B cell (primary cell): ENCODE measurements at regions not wholly inside any gene's neighbourhood (a gene's known extent, or its start where the extent isn't known, plus 50 kb on each side); places are given as distances from the start of the nearest gene placed in this dataset.
"Not testable (repeated sequence)": the region's sequence is repeated elsewhere in the genome, so short reads cannot be mapped to it uniquely, and the experiment has no call there.

ENCODE experiments used
- ATAC-seq: fragments of 200-7000 bp; cut with Tn5 transposase; one replicate; pipeline ENCODE4 v1.10.0; 2021; ENCODE audit warnings: low read depth, mild to moderate bottlenecking, moderate number of reproducible peaks, moderate library complexity
- CTCF ChIA-PET: fragments of 350-600 bp; sonication (Branson Sonifier 250); formaldehyde crosslinking; loops from one replicate; lab custom pipeline; 2021; ENCODE audit warnings: antibody characterized with exemption, inconsistent platforms; lab: Charles Lee
- POLR2A ChIA-PET: fragments of 350-600 bp; sonication (Branson Sonifier 250); formaldehyde crosslinking; loops from one replicate; lab custom pipeline; 2021; ENCODE audit warnings: antibody characterized with exemption; lab: Charles Lee
- DNase-seq: peaks from one replicate; pipeline ENCODE4 v3.0.0; 2013
- H2AFZ ChIP-seq: 2 replicates; pipeline ENCODE4 v1.6.1; 2012; ENCODE audit warnings: mild to moderate bottlenecking, low read depth, low read length; ENCODE audit not compliant: insufficient read depth, poor library complexity, severe bottlenecking
- H3K27ac ChIP-seq, 2 donors: 1 replicate in 1 of 2; 2 replicates in 1 of 2; pipeline ENCODE4 v1.5.1; 2012 to 2013; ENCODE audit warnings: low read length in 2 of 2, mild to moderate bottlenecking in 2 of 2, moderate library complexity in 1 of 2
- H3K27me3 ChIP-seq, 4 experiments: fragments of 200-600 bp in 1 of 4; sonication (generic) in 1 of 4; replicated peaks in 1 of 4; 1 replicate in 2 of 4; 2 replicates in 2 of 4; pipeline versions ENCODE4 v1.6.1 to v1.7.0; 2013 to 2016; ENCODE audit warnings: low read length in 3 of 4, mild to moderate bottlenecking in 2 of 4, mixed read lengths in 1 of 4, moderate library complexity in 1 of 4; ENCODE audit not compliant: insufficient read depth in 4 of 4, control insufficient read depth in 3 of 4; ENCODE audit errors: control extremely low read depth in 1 of 4
- H3K36me3 ChIP-seq, 2 experiments: replicated peaks in 1 of 2; 1 replicate in 1 of 2; 2 replicates in 1 of 2; pipeline versions ENCODE4 v1.6.1 to v1.7.1; 2013; ENCODE audit warnings: low read length in 1 of 2; ENCODE audit not compliant: insufficient read depth in 2 of 2, control insufficient read depth in 1 of 2; ENCODE audit errors: control extremely low read depth in 1 of 2, extremely low read depth in 1 of 2
- H3K4me1 ChIP-seq, 2 donors: fragments of 200-600 bp in 1 of 2; sonication (generic) in 1 of 2; 1 replicate in 1 of 2; 2 replicates in 1 of 2; pipeline versions ENCODE4 v1.5.1 to v1.6.1; 2013 to 2017; ENCODE audit warnings: low read length in 2 of 2; ENCODE audit not compliant: control insufficient read depth in 2 of 2, insufficient read depth in 2 of 2
- H3K4me2 ChIP-seq: replicated peaks from 2 replicates; pipeline ENCODE3; 2012; ENCODE audit warnings: mild to moderate bottlenecking, low read depth, low read length; ENCODE audit not compliant: poor library complexity, severe bottlenecking
- H3K4me3 ChIP-seq, 5 experiments: fragments of 200-600 bp in 1 of 5; sonication (generic) in 1 of 5; 1 replicate in 3 of 5; 2 replicates in 2 of 5; pipeline versions ENCODE4 v1.5.1 to v1.7.0; 2011 to 2016; ENCODE audit warnings: low read length in 4 of 5, mild to moderate bottlenecking in 4 of 5, low read depth in 2 of 5, control low read depth in 1 of 5, moderate library complexity in 1 of 5; ENCODE audit not compliant: insufficient read depth in 1 of 5; ENCODE audit errors: control extremely low read depth in 1 of 5, extremely low read depth in 1 of 5
- H3K79me2 ChIP-seq: fragments of 200-600 bp; sonication (generic); one replicate; pipeline ENCODE4 v1.6.0; 2016; ENCODE audit warnings: low read length; ENCODE audit not compliant: control insufficient read depth, insufficient read depth
- H3K9ac ChIP-seq: fragments of 200-600 bp; sonication (generic); 2 replicates; pipeline ENCODE4 v1.6.1; 2017; ENCODE audit warnings: mild to moderate bottlenecking, low read length, moderate library complexity
- H3K9me3 ChIP-seq, 3 donors: one replicate each; pipeline versions ENCODE4 v1.6.1 to v1.7.1; 2013; ENCODE audit warnings: low read length in 2 of 3; ENCODE audit not compliant: control insufficient read depth in 2 of 3, insufficient read depth in 1 of 3; ENCODE audit errors: control extremely low read depth in 1 of 3
- H4K20me1 ChIP-seq: 2 replicates; pipeline ENCODE4 v1.6.0; 2012; ENCODE audit warnings: mild to moderate bottlenecking, low read length; ENCODE audit not compliant: insufficient read depth, control insufficient read depth, poor library complexity, severe bottlenecking
- H3K27ac Mint-ChIP-seq: one replicate; pipeline ENCODE4 v1.8.0; 2021; ENCODE audit warnings: mixed read lengths
- H3K27me3 Mint-ChIP-seq: one replicate; pipeline ENCODE4 v1.8.0; 2021; ENCODE audit warnings: mixed read lengths
- H3K4me1 Mint-ChIP-seq: one replicate; pipeline ENCODE4 v1.8.0; 2021; ENCODE audit warnings: mixed read lengths
- H3K4me3 Mint-ChIP-seq: one replicate; pipeline ENCODE4 v1.8.0; 2021; ENCODE audit warnings: mixed read lengths
- H3K9me3 Mint-ChIP-seq: one replicate; pipeline ENCODE4 v1.8.0; 2022; ENCODE audit warnings: mixed read lengths; ENCODE audit not compliant: insufficient read depth
- EZH2 ChIP-seq: IDR thresholded peaks from 2 replicates; pipeline ENCODE4 v1.6.1; 2012; ENCODE audit warnings: borderline replicate concordance, low read depth, mild to moderate bottlenecking, moderate library complexity, low read length; ENCODE audit not compliant: insufficient read depth, poor library complexity, severe bottlenecking
- WGBS: methylation state at CpG from one replicate; pipeline ENCODE4 v1.1.5; 2013; ENCODE audit warnings: missing lambda C conversion rate; ENCODE audit not compliant: insufficient coverage; 5-methylcytosine and 5-hydroxymethylcytosine counted together
- intact Hi-C: fragments of 100-400 bp; cut with micrococcal nuclease; formaldehyde crosslinking; loops from one replicate; pipeline ENCODE4 v1.10.0; 2022
- TF ChIP-seq, protein P1 (sequence below): fragments of 200-600 bp; IDR thresholded peaks from one replicate; pipeline ENCODE4 v1.8.0; 2022; ENCODE audit warnings: antibody characterized with exemption, mild to moderate bottlenecking

DNA sequence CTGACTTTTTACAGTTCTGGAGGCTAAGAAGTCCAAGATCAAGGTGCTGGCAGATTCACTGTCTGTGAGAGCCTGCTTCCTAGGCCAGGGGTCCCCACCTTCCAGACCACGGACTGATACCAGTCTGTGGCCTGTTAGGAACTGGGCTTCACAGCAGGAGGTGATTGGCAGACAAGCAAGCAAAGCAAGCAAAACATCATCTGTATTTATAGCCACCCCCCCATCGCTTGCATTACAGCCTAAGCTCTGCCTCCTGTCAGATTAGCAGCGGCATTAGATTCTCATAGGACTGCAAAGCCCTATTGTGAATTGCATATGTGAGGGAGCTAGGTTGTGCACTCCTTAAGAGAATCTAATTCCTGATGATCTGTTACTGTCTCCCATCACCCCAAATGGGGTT is 194.7 kb upstream of the THRB start:
- Histone ChIP-seq H3K36me3 (no peaks in the 10 kb centered on the region), H3K27ac (no peak overlapping the region), H3K4me3 (no peak overlapping the region), H3K9me3 (no peaks in the 10 kb centered on the region), H3K4me2 (no peak overlapping the region), H4K20me1 (no peaks in the 10 kb centered on the region), H3K79me2 (no peaks in the 10 kb centered on the region), H3K27me3 (no peaks in the 10 kb centered on the region), H3K9ac (no peak overlapping the region), H3K4me1 (no peaks in the 10 kb centered on the region), H2AFZ (no peak overlapping the region)
- no peak for TF ChIP-seq EZH2
- TF ChIP-seq, protein P1, sequence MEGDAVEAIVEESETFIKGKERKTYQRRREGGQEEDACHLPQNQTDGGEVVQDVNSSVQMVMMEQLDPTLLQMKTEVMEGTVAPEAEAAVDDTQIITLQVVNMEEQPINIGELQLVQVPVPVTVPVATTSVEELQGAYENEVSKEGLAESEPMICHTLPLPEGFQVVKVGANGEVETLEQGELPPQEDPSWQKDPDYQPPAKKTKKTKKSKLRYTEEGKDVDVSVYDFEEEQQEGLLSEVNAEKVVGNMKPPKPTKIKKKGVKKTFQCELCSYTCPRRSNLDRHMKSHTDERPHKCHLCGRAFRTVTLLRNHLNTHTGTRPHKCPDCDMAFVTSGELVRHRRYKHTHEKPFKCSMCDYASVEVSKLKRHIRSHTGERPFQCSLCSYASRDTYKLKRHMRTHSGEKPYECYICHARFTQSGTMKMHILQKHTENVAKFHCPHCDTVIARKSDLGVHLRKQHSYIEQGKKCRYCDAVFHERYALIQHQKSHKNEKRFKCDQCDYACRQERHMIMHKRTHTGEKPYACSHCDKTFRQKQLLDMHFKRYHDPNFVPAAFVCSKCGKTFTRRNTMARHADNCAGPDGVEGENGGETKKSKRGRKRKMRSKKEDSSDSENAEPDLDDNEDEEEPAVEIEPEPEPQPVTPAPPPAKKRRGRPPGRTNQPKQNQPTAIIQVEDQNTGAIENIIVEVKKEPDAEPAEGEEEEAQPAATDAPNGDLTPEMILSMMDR = no peak
- H3K9me3 Mint-ChIP-seq = no peaks in the 10 kb centered on the region
- no peaks in the 10 kb centered on the region for H3K4me1 Mint-ChIP-seq
- CTCF ChIA-PET = interaction anchor here (0.9 kb wide), 1 partner anchor 11 kb away, joined by 3 read pairs; no protein-coding TSS in a partner anchor
- H3K4me3 Mint-ChIP-seq = no peak overlapping the region
- POLR2A ChIA-PET = no interaction called here
- peaks cover 4% of the 10 kb centered on the region for H3K27me3 Mint-ChIP-seq
- intact Hi-C loops = no loop called here
- no peak for ATAC-seq
- no peak for DNase-seq
- WGBS = 75% methylated on average over 1 of the region's 3 CpGs
- no peak overlapping the region for H3K27ac Mint-ChIP-seq

DNA sequence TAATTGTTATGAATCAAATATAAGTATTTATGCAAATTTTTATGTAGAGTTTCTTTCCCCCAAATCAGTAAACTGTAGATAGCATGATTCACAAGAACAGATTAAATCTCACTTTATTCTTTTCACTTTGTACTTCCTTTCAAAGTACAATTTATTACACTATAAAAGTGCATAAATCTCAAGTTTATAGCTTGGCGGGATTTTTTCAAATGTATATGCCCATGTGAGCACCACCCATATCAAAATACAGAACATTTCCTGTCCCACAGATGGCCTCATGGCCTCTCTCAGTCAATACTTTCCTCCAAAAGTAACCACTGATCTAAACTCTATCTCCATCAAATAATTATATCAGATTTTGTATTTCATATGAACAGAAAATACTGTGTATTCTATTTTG is 196.1 kb upstream of the THRB start:
- Mint-ChIP-seq H3K27me3 (peaks cover 4% of the 10 kb centered on the region), H3K4me3 (no peak overlapping the region), H3K27ac (no peak overlapping the region), H3K4me1 (no peaks in the 10 kb centered on the region), H3K9me3 (no peaks in the 10 kb centered on the region)
- intact Hi-C loops = no loop called here
- Histone ChIP-seq H3K9me3 (peaks cover 0 to 1% (median 0%) of the 10 kb centered on the region in 3 donors), H3K4me3 (no peak overlapping the region), H2AFZ (no peak overlapping the region), H3K79me2 (no peaks in the 10 kb centered on the region), H3K4me1 (no peaks in the 10 kb centered on the region), H3K27me3 (no peaks in the 10 kb centered on the region), H3K4me2 (no peak overlapping the region), H3K27ac (no peak overlapping the region), H3K9ac (no peak overlapping the region), H3K36me3 (no peaks in the 10 kb centered on the region), H4K20me1 (no peaks in the 10 kb centered on the region)
- ATAC-seq (no peak), DNase-seq (no peak)
- ChIA-PET CTCF (no interaction called here), POLR2A (no interaction called here)
- WGBS = no CpG with 5 or more reads among the region's 1 CpG
- TF ChIP-seq EZH2 = no peak
- TF ChIP-seq, protein P1 = no peak

DNA sequence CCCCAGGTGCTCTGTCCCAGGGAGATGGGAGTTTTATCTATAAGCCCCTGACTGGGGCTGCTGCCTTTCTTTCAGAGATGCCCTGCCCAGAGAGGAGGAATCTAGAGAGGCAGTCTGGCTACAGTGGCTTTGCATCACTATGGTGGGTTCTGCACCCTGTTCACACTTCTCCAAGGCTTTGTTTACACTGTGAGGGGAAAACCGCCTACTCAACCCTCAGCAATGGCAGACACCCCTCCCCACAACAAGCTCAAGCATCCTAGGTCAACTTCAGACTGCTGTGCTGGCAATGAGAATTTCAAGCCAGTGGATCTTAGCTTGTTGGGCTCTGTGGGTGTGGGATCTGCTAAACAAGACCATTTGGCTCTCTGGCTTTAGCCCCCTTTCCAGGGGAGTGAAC is 204.4 kb upstream of the THRB start:
- H3K27ac ChIP-seq, H3K9ac ChIP-seq, H3K4me3 ChIP-seq, H3K27me3 ChIP-seq, H3K27me3 Mint-ChIP-seq, H3K9me3 ChIP-seq, H3K4me2 ChIP-seq, H3K79me2 ChIP-seq, H3K9me3 Mint-ChIP-seq, ATAC-seq, H3K4me1 ChIP-seq, H3K4me1 Mint-ChIP-seq, H2AFZ ChIP-seq, POLR2A ChIA-PET, intact Hi-C loops, DNase-seq, CTCF ChIA-PET, H3K36me3 ChIP-seq, H4K20me1 ChIP-seq, H3K4me3 Mint-ChIP-seq, H3K27ac Mint-ChIP-seq: not testable (repeated sequence)
- WGBS = no CpG with 5 or more reads among the region's 1 CpG
